GM21723 (cell line): ENCODE measurements at regions not wholly inside any gene's neighbourhood (a gene's known extent, or its start where the extent isn't known, plus 50 kb on each side); places are given as distances from the start of the nearest gene placed in this dataset.
"Not testable (repeated sequence)": the region's sequence is repeated elsewhere in the genome, so short reads cannot be mapped to it uniquely, and the experiment has no call there.

ENCODE experiments used
- ATAC-seq: cut with Tn5 transposase; IDR thresholded peaks from one replicate; pipeline ENCODE4 v1.9.1; 2021; ENCODE audit warnings: mild to moderate bottlenecking, moderate library complexity; ENCODE audit not compliant: unreplicated experiment

- ATAC-seq: not testable (repeated sequence)
These were observed 307.6 kb downstream of the SPATA31A1 start for GRCh38 chr9:39663020-39663419.

- ATAC-seq: peak; percentile 55
These were observed 308.2 kb downstream of the SPATA31A1 start for GRCh38 chr9:39663713-39664112.

- ATAC-seq: peak; percentile 13
These were observed 309.6 kb downstream of the SPATA31A1 start for GRCh38 chr9:39665020-39665419.

GRCh38 chr9:39674437-39675210 is 319.2 kb downstream of the SPATA31A1 start:
- ATAC-seq: not testable (repeated sequence)

GRCh38 chr9:39675211-39675553 is 319.7 kb downstream of the SPATA31A1 start:
- not testable (repeated sequence) for ATAC-seq

- ATAC-seq: not testable (repeated sequence)
These were observed 323.2 kb downstream of the SPATA31A1 start for GRCh38 chr9:39678534-39679263.

- not testable (repeated sequence) for ATAC-seq
These were observed 325.4 kb downstream of the SPATA31A1 start for GRCh38 chr9:39680694-39681401.

- not testable (repeated sequence) for ATAC-seq
These were observed 373.4 kb downstream of the SPATA31A1 start for GRCh38 chr9:39728862-39729261.

GRCh38 chr9:39744898-39745297 is 389.4 kb downstream of the SPATA31A1 start:
- ATAC-seq: not testable (repeated sequence)

- ATAC-seq: not testable (repeated sequence)
These were observed 420.1 kb downstream of the SPATA31A1 start for GRCh38 chr9:39775570-39775969.

GRCh38 chr9:39791356-39791755 is 435.9 kb downstream of the SPATA31A1 start:
- peak; percentile 100 for ATAC-seq

- ATAC-seq: not testable (repeated sequence)
These were observed 442.5 kb downstream of the SPATA31A1 start for GRCh38 chr9:39797935-39798334.

GRCh38 chr9:39799252-39799651 is 443.8 kb downstream of the SPATA31A1 start:
- not testable (repeated sequence) for ATAC-seq

- ATAC-seq: not testable (repeated sequence)
These were observed 447.1 kb downstream of the SPATA31A1 start for GRCh38 chr9:39802561-39802960.

GRCh38 chr9:39809401-39810226 is 454.1 kb downstream of the SPATA31A1 start:
- ATAC-seq: peak; percentile 96

GRCh38 chr9:39810401-39810800 is 454.9 kb downstream of the SPATA31A1 start:
- not testable (repeated sequence) for ATAC-seq

GRCh38 chr9:39811615-39812014 is 456.1 kb downstream of the SPATA31A1 start:
- not testable (repeated sequence) for ATAC-seq

GRCh38 chr9:39828457-39828856 is 473.0 kb downstream of the SPATA31A1 start:
- ATAC-seq: not testable (repeated sequence)
